Activated naive CD4-positive, alpha-beta T cell treated with anti-CD3 and anti-CD28 coated beads, Interleukin-2, amount 10 ng/mL, durations not matched to agents 7 days and 5 days (primary cell): ENCODE measurements at regions not wholly inside any gene's neighbourhood (a gene's known extent, or its start where the extent isn't known, plus 50 kb on each side); places are given as distances from the start of the nearest gene placed in this dataset.
A peak's percentile ranks its signal among the peaks of the same experiment; 100 is the strongest.
"Not testable (repeated sequence)": the region's sequence is repeated elsewhere in the genome, so short reads cannot be mapped to it uniquely, and the experiment has no call there.

Experiments used
- CTCF ChIA-PET: fragments of 350-600 bp; sonication (Branson Sonifier 250); formaldehyde crosslinking; loops from one replicate; lab custom pipeline; 2021; ENCODE audit warnings: antibody characterized with exemption; lab: Charles Lee
- DNase-seq: peaks from one replicate; pipeline ENCODE4 v3.0.0-alpha.2; 2020
- H3K27ac Mint-ChIP-seq: one replicate; pipeline ENCODE4 v1.8.0; 2021; ENCODE audit warnings: mild to moderate bottlenecking, moderate library complexity, mixed read lengths
- H3K27me3 Mint-ChIP-seq: one replicate; pipeline ENCODE4 v1.8.0; 2021; ENCODE audit warnings: mild to moderate bottlenecking, mixed read lengths
- H3K36me3 Mint-ChIP-seq: one replicate; pipeline ENCODE4 v1.8.0; 2021; ENCODE audit warnings: mixed read lengths
- H3K4me1 Mint-ChIP-seq: one replicate; pipeline ENCODE4 v1.8.0; 2021; ENCODE audit warnings: mixed read lengths
- H3K4me3 Mint-ChIP-seq: one replicate; pipeline ENCODE4 v1.8.0; 2021; ENCODE audit warnings: mild to moderate bottlenecking, moderate library complexity, mixed read lengths
- H3K9me3 Mint-ChIP-seq: one replicate; pipeline ENCODE4 v1.8.0; 2021; ENCODE audit warnings: mixed read lengths

DNA sequence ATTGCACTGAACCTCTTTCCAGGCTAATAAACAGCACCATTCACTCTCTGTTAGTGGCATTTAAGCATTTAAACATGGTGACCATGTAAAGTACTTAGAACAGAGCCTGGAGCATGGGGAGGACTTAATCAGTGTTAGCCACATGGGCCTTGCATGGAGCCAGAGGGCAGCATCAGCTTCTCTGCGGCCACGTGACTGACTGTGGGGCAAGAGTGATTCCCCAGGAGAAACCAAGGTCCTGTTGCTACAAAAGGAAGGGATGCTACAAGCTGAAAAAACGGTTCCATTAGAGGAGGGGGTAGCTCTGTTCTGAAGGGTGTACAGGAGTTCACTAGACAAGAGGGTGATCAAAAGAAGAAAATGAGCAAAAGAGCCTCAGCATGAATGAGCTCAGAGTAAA is 256.8 kb downstream of the MATN1 start:
- Mint-ChIP-seq H3K27me3 (peaks cover 4% of the 10 kb centered on the region), H3K4me3 (no peak overlapping the region), H3K27ac (no peak overlapping the region), H3K36me3 (no peaks in the 10 kb centered on the region), H3K9me3 (no peaks in the 10 kb centered on the region), H3K4me1 (no peaks in the 10 kb centered on the region)
- no peak for DNase-seq
- CTCF ChIA-PET, result interaction anchor here (0.9 kb wide), 1 partner anchor 241 kb away, joined by 3 read pairs; no protein-coding TSS in a partner anchor

- H3K4me1 Mint-ChIP-seq, result no peaks in the 10 kb centered on the region
- no peak overlapping the region for H3K27ac Mint-ChIP-seq
- no peak overlapping the region for H3K4me3 Mint-ChIP-seq
- H3K36me3 Mint-ChIP-seq, result no peaks in the 10 kb centered on the region
- H3K9me3 Mint-ChIP-seq, result no peaks in the 10 kb centered on the region
- CTCF ChIA-PET, result no interaction called here
- DNase-seq, result no peak
- H3K27me3 Mint-ChIP-seq, result peaks cover 1% of the 10 kb centered on the region
Measured at GRCh38 chr1:30466026-30466425, 257.4 kb downstream of the MATN1 start.

GRCh38 chr1:30465096-30465495 is 258.3 kb downstream of the MATN1 start:
- CTCF ChIA-PET, result no interaction called here
- Mint-ChIP-seq H3K9me3 (no peaks in the 10 kb centered on the region), H3K27ac (no peak overlapping the region), H3K27me3 (no peaks in the 10 kb centered on the region), H3K4me1 (no peaks in the 10 kb centered on the region), H3K4me3 (no peak overlapping the region), H3K36me3 (no peaks in the 10 kb centered on the region)
- DNase-seq, result no peak

GRCh38 chr1:30464187-30464617 is 259.2 kb downstream of the MATN1 start:
- no peaks in the 10 kb centered on the region for H3K27me3 Mint-ChIP-seq
- H3K27ac Mint-ChIP-seq, result no peak overlapping the region
- no peak for DNase-seq
- H3K9me3 Mint-ChIP-seq, result no peaks in the 10 kb centered on the region
- H3K36me3 Mint-ChIP-seq, result no peaks in the 10 kb centered on the region
- CTCF ChIA-PET, result no interaction called here
- H3K4me3 Mint-ChIP-seq, result no peak overlapping the region
- no peaks in the 10 kb centered on the region for H3K4me1 Mint-ChIP-seq

DNA sequence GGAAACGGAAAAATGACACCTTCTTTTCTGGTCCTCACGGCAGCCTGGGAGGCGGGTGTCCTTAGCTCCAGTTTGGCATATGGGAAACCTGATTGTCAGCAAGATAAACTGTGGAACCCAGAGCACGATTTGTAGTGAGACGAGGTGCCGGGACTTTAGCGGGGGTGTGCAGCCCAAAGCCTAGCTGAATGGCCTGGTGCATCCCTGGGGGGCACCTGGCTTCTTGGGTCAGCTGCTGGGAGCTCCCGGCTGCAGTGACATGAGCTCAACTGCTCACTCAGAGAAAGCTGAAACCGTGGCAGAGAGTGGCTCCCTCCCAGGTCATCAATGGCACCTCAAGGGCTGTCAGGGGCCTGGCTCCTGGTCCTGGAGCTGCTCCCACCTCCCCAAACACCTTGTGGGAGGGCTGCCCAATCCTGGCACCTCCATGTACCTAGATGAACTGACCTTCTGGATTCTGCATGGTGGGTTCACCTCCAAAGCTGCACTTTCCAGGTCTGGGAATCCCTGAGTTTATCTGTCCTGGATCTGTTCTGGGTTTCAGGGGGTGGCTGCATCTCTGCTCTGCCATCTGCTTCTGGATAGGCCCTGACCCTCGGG is 260.5 kb downstream of the MATN1 start:
- Mint-ChIP-seq H3K4me1 (no peaks in the 10 kb centered on the region), H3K36me3 (no peaks in the 10 kb centered on the region)

DNA sequence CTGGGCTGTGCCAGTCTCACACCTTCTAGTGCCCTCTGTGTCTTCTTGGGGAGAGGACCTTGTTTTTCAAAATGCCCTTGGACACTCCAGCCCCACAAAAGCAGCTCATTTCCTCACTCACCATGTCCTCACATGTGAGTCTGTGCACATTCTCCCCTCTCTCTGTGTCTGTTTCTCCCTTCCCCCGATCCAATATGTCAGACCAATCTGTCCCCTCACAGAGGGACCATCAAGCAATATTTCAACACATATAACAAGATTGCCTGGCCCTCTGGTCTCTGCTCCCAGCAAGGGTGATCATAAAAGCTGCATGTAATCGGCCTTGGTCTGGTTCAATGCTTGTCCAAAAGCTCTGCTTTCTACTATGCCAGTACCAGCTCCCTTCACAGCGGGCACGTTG is 261.2 kb downstream of the MATN1 start:
- CTCF ChIA-PET, result no interaction called here
- H3K36me3 Mint-ChIP-seq, result no peaks in the 10 kb centered on the region
- H3K27me3 Mint-ChIP-seq, result no peaks in the 10 kb centered on the region
- H3K4me1 Mint-ChIP-seq, result no peaks in the 10 kb centered on the region
- H3K27ac Mint-ChIP-seq, result no peak overlapping the region
- H3K4me3 Mint-ChIP-seq, result no peak overlapping the region
- no peaks in the 10 kb centered on the region for H3K9me3 Mint-ChIP-seq
- no peak for DNase-seq

More for the DNA sequence above, 260.5 kb downstream of the MATN1 start:
- CTCF ChIA-PET, result no interaction called here
- no peak overlapping the region for H3K27ac Mint-ChIP-seq
- H3K4me3 Mint-ChIP-seq, result no peak overlapping the region
- peak; percentile 14 for DNase-seq
- H3K27me3 Mint-ChIP-seq, result no peaks in the 10 kb centered on the region
- H3K9me3 Mint-ChIP-seq, result no peaks in the 10 kb centered on the region

- Mint-ChIP-seq H3K36me3 (no peaks in the 10 kb centered on the region), H3K9me3 (no peaks in the 10 kb centered on the region), H3K27me3 (no peaks in the 10 kb centered on the region), H3K27ac (no peak overlapping the region), H3K4me3 (no peak overlapping the region), H3K4me1 (no peaks in the 10 kb centered on the region)
- DNase-seq, result no peak
- CTCF ChIA-PET, result no interaction called here
Measured at GRCh38 chr1:30461640-30462039, 261.7 kb downstream of the MATN1 start.

- no peak overlapping the region for H3K27ac Mint-ChIP-seq
- CTCF ChIA-PET, result no interaction called here
- no peak overlapping the region for H3K4me3 Mint-ChIP-seq
- no peaks in the 10 kb centered on the region for H3K36me3 Mint-ChIP-seq
- no peak for DNase-seq
- no peaks in the 10 kb centered on the region for H3K9me3 Mint-ChIP-seq
- H3K4me1 Mint-ChIP-seq, result no peaks in the 10 kb centered on the region
- no peaks in the 10 kb centered on the region for H3K27me3 Mint-ChIP-seq
Measured at GRCh38 chr1:30460661-30461060, 262.7 kb downstream of the MATN1 start.

DNA sequence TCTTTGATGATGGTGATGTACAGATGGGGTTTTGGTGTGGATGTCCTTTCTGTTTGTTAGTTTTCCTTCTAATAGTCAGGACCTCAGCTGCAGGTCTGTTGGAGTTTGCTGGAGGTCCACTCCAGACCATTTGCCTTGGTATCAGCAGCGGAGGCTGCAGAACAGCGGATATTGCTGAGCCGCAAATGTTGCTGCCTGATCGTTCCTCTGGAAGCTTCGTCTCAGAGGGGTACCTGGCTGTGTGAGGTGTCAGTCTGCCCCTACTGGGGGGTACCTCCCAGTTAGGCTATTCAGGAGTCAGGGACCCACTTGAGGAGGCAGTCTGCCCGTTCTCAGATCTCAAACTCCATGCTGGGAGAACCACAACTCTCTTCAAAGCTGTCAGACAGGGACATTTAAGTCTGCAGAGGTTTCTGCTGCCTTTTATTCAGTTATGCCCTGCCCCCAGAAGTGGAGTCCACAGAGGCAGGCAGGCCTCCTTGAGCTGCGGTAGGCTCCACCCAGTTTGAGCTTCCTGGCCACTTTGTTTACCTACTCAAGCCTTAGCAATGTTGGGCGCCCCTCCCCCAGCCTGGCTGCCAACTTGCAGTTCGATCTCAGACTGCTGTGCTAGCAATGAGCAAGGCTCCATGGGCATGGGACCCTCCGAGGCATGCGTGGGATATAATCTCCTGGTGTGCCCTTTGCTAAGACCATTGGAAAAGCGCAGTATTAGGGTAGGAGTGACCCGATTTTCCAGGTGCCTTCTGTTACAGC is 264.5 kb downstream of the MATN1 start:
- H3K27ac Mint-ChIP-seq, H3K9me3 Mint-ChIP-seq, CTCF ChIA-PET, H3K4me1 Mint-ChIP-seq, DNase-seq, H3K4me3 Mint-ChIP-seq, H3K36me3 Mint-ChIP-seq, H3K27me3 Mint-ChIP-seq: not testable (repeated sequence)

DNA sequence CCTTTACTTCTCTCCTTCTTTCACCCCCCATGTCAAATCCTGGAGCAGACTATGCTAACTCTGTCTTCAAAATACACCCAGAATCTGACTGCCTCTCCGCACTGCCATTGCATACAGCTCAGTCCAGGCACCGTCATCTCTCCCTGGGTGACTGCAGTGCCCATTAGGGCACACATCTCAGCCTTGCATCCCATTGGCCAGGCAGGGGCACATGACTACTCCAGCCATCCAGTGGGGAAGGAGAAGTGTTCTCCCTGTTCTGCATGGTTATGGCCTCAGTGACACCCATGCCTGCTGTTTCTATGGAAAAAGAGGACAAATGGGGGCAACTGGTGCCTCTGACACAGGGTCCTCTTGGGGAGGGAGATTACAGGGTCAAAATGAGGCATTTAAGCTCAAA is 270.5 kb downstream of the MATN1 start:
- Mint-ChIP-seq H3K4me1 (no peaks in the 10 kb centered on the region), H3K9me3 (no peaks in the 10 kb centered on the region), H3K27me3 (peaks cover 4% of the 10 kb centered on the region), H3K27ac (peak overlapping the region; percentile 70), H3K36me3 (no peaks in the 10 kb centered on the region), H3K4me3 (no peak overlapping the region)
- CTCF ChIA-PET, result no interaction called here
- no peak for DNase-seq

DNA sequence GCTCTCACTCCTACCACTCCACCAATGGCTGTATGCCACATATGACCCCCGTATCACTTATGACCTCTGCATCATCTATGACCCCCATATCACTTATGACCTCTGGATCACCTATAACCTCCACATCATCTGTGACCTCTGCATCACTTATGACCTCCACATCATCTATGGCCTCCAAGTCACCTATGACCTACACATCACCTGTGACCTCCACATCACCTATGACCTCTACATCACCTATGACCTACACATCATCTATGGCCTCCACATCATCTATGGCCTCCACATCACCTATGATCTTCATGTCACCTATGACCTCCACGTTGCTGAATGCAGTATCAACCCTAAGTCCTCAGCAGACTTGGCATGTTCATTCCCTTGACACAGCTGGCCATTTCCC is 271.2 kb downstream of the MATN1 start:
- no peak for DNase-seq
- no peaks in the 10 kb centered on the region for H3K36me3 Mint-ChIP-seq
- CTCF ChIA-PET, result no interaction called here
- H3K9me3 Mint-ChIP-seq, result no peaks in the 10 kb centered on the region
- no peaks in the 10 kb centered on the region for H3K4me1 Mint-ChIP-seq
- no peak overlapping the region for H3K27ac Mint-ChIP-seq
- H3K27me3 Mint-ChIP-seq, result peaks cover 4% of the 10 kb centered on the region
- H3K4me3 Mint-ChIP-seq, result no peak overlapping the region

DNA sequence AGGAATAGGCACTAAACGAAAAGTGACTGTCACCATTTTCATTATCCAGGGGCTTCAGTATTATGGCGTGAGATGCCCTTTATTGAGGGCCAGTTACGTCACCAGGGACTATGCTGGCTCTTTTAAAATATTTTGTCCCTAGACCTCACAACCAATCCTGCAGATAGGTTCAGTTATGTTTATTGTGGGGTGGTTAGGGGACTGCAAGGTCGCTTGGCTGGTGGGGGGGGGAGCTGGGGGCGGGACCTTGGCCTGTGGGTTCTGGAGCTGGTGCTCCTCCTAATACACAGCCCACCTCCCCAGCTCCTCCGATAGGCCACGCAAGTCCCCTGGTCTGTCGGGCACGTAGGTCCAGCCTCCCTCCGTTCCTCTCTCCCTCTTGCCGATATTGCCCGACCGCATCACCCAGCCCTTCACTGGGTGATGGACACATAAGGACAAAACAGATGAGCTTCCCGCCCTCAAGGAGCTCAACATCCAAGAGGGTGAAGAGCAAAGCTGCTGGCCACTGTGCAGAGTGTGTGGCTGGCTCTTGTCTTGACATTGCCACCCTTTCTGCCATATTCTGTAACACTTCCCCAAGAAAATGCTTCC is 271.8 kb downstream of the MATN1 start:
- Mint-ChIP-seq H3K27ac (no peak overlapping the region), H3K9me3 (no peaks in the 10 kb centered on the region), H3K36me3 (no peaks in the 10 kb centered on the region), H3K4me1 (no peaks in the 10 kb centered on the region), H3K27me3 (peaks cover 4% of the 10 kb centered on the region), H3K4me3 (no peak overlapping the region)
- DNase-seq, result no peak
- CTCF ChIA-PET, result no interaction called here

DNA sequence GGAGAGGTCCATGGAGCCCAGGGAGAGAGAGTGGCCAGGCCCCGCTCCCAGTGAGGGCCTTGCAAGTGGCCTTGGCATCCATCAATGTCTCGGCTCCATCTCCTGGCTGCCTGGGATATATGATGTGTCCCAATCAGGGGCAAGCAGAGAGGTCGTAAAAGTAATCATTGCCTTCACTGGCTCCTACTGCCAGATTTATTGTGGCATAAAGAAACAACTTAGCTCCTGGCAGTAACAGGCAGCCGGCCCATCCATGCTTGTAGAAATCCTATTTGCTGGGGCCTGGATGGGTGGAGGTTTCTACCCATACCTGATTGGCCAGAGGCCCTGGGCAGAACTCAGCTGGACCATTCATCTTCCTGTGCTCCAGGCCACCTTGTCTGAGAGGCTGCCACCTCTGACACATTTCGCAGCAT is 272.6 kb downstream of the MATN1 start:
- Mint-ChIP-seq H3K4me3 (no peak overlapping the region), H3K27ac (no peak overlapping the region), H3K36me3 (no peaks in the 10 kb centered on the region), H3K27me3 (peaks cover 4% of the 10 kb centered on the region), H3K9me3 (no peaks in the 10 kb centered on the region), H3K4me1 (no peaks in the 10 kb centered on the region)
- no peak for DNase-seq
- CTCF ChIA-PET, result no interaction called here

- Mint-ChIP-seq H3K36me3 (no peaks in the 10 kb centered on the region), H3K4me3 (no peak overlapping the region), H3K9me3 (no peaks in the 10 kb centered on the region), H3K27ac (no peak overlapping the region), H3K4me1 (no peaks in the 10 kb centered on the region), H3K27me3 (peaks cover 4% of the 10 kb centered on the region)
- CTCF ChIA-PET, result no interaction called here
- no peak for DNase-seq
Measured at GRCh38 chr1:30450148-30450817, 273.1 kb downstream of the MATN1 start.
